Activated CD4-positive, alpha-beta T cell treated with anti-CD3 and anti-CD28 coated beads, Interleukin-2, amount 10 ng/mL, durations not matched to agents 24 days and 14 days (primary cell): ENCODE measurements at regions not wholly inside any gene's neighbourhood (a gene's known extent, or its start where the extent isn't known, plus 50 kb on each side); places are given as distances from the start of the nearest gene placed in this dataset.
"Not testable (repeated sequence)": the region's sequence is repeated elsewhere in the genome, so short reads cannot be mapped to it uniquely, and the experiment has no call there.

ENCODE experiments used
- DNase-seq: peaks from one replicate; pipeline ENCODE4 v3.0.0; 2022
- H3K27ac Mint-ChIP-seq: one replicate; pipeline ENCODE4 v1.8.0; 2022; ENCODE audit warnings: mild to moderate bottlenecking, mixed read lengths
- H3K27me3 Mint-ChIP-seq: one replicate; pipeline ENCODE4 v1.8.0; 2022; ENCODE audit warnings: mixed read lengths
- H3K36me3 Mint-ChIP-seq: one replicate; pipeline ENCODE4 v1.8.0; 2022; ENCODE audit warnings: low read depth, mild to moderate bottlenecking, mixed read lengths
- H3K4me1 Mint-ChIP-seq: one replicate; pipeline ENCODE4 v1.8.0; 2021; ENCODE audit warnings: mixed read lengths
- H3K4me3 Mint-ChIP-seq: one replicate; pipeline ENCODE4 v1.8.0; 2022; ENCODE audit warnings: mild to moderate bottlenecking, moderate library complexity, mixed read lengths
- H3K9me3 Mint-ChIP-seq: one replicate; pipeline ENCODE4 v1.8.0; 2021; ENCODE audit warnings: mixed read lengths
- intact Hi-C: fragments of 100-400 bp; cut with micrococcal nuclease; formaldehyde crosslinking; loops from one replicate; pipeline ENCODE4 v1.15.1; 2023

GRCh38 chrX:77123917-77124316 is 323.3 kb upstream of the FGF16 start:
- intact Hi-C loops, DNase-seq, H3K27me3 Mint-ChIP-seq, H3K4me3 Mint-ChIP-seq, H3K4me1 Mint-ChIP-seq, H3K36me3 Mint-ChIP-seq, H3K27ac Mint-ChIP-seq, H3K9me3 Mint-ChIP-seq: not testable (repeated sequence)

GRCh38 chrX:77127571-77127970 is 319.6 kb upstream of the FGF16 start:
- DNase-seq, H3K4me3 Mint-ChIP-seq, H3K4me1 Mint-ChIP-seq, H3K9me3 Mint-ChIP-seq, intact Hi-C loops, H3K27me3 Mint-ChIP-seq, H3K36me3 Mint-ChIP-seq, H3K27ac Mint-ChIP-seq: not testable (repeated sequence)

- H3K4me3 Mint-ChIP-seq, result no peak overlapping the region
- no peaks in the 10 kb centered on the region for H3K4me1 Mint-ChIP-seq
- no peak overlapping the region for H3K27ac Mint-ChIP-seq
Observed at GRCh38 chrX:77143907-77144306, 303.3 kb upstream of the FGF16 start.

GRCh38 chrX:77160301-77160700 is 286.9 kb upstream of the FGF16 start:
- Mint-ChIP-seq H3K4me1 (no peaks in the 10 kb centered on the region), H3K4me3 (no peak overlapping the region), H3K9me3 (peaks cover 3% of the 10 kb centered on the region), H3K36me3 (no peaks in the 10 kb centered on the region), H3K27ac (no peak overlapping the region), H3K27me3 (no peaks in the 10 kb centered on the region)
- intact Hi-C loops, result loop anchor here (5.0 kb wide), 1 partner anchor 732 kb away; no protein-coding TSS in a partner anchor
- DNase-seq, result peak; percentile 62

More at GRCh38 chrX:77143907-77144306, 303.3 kb upstream of the FGF16 start:
- no peaks in the 10 kb centered on the region for H3K36me3 Mint-ChIP-seq
- no peaks in the 10 kb centered on the region for H3K27me3 Mint-ChIP-seq
- DNase-seq, result no peak
- no peaks in the 10 kb centered on the region for H3K9me3 Mint-ChIP-seq
- intact Hi-C loops, result no loop called here

- H3K27ac Mint-ChIP-seq, result no peak overlapping the region
- no peaks in the 10 kb centered on the region for H3K4me1 Mint-ChIP-seq
- H3K27me3 Mint-ChIP-seq, result no peaks in the 10 kb centered on the region
- no peak overlapping the region for H3K4me3 Mint-ChIP-seq
- H3K9me3 Mint-ChIP-seq, result no peaks in the 10 kb centered on the region
- intact Hi-C loops, result loop anchor here (5.0 kb wide), 1 partner anchor 730 kb away; no protein-coding TSS in a partner anchor
- H3K36me3 Mint-ChIP-seq, result no peaks in the 10 kb centered on the region
- no peak for DNase-seq
Observed at GRCh38 chrX:77162777-77163176, 284.4 kb upstream of the FGF16 start.

GRCh38 chrX:77167993-77168392 is 279.2 kb upstream of the FGF16 start:
- Mint-ChIP-seq H3K36me3 (no peaks in the 10 kb centered on the region), H3K27me3 (no peaks in the 10 kb centered on the region), H3K9me3 (no peaks in the 10 kb centered on the region), H3K4me3 (no peak overlapping the region), H3K27ac (no peak overlapping the region), H3K4me1 (no peaks in the 10 kb centered on the region)
- no peak for DNase-seq
- intact Hi-C loops, result no loop called here

GRCh38 chrX:77174680-77175519 is 272.3 kb upstream of the FGF16 start:
- H3K4me1 Mint-ChIP-seq, result no peaks in the 10 kb centered on the region
- H3K36me3 Mint-ChIP-seq, result no peaks in the 10 kb centered on the region
- H3K27ac Mint-ChIP-seq, result no peak overlapping the region
- H3K27me3 Mint-ChIP-seq, result no peaks in the 10 kb centered on the region
- DNase-seq, result no peak
- H3K4me3 Mint-ChIP-seq, result no peak overlapping the region
- H3K9me3 Mint-ChIP-seq, result peaks cover 3% of the 10 kb centered on the region
- intact Hi-C loops, result no loop called here

- no peak for DNase-seq
- Mint-ChIP-seq H3K4me1 (no peaks in the 10 kb centered on the region), H3K36me3 (no peaks in the 10 kb centered on the region), H3K27ac (no peak overlapping the region), H3K27me3 (no peaks in the 10 kb centered on the region), H3K4me3 (no peak overlapping the region), H3K9me3 (peaks cover 6% of the 10 kb centered on the region)
- intact Hi-C loops, result no loop called here
Observed at GRCh38 chrX:77200663-77201062, 246.5 kb upstream of the FGF16 start.

- intact Hi-C loops, result no loop called here
- Mint-ChIP-seq H3K27ac (no peak overlapping the region), H3K4me3 (no peak overlapping the region), H3K36me3 (no peaks in the 10 kb centered on the region), H3K4me1 (no peaks in the 10 kb centered on the region), H3K27me3 (no peaks in the 10 kb centered on the region), H3K9me3 (no peaks in the 10 kb centered on the region)
- DNase-seq, result no peak
Observed at GRCh38 chrX:77223046-77223445, 224.1 kb upstream of the FGF16 start.

- intact Hi-C loops, result no loop called here
- DNase-seq, result no peak
- Mint-ChIP-seq H3K27me3 (no peaks in the 10 kb centered on the region), H3K27ac (no peak overlapping the region), H3K4me1 (no peaks in the 10 kb centered on the region), H3K9me3 (peaks cover 3% of the 10 kb centered on the region), H3K4me3 (no peak overlapping the region), H3K36me3 (no peaks in the 10 kb centered on the region)
Observed at GRCh38 chrX:77264490-77264889, 182.7 kb upstream of the FGF16 start.

- H3K9me3 Mint-ChIP-seq, result no peaks in the 10 kb centered on the region
- no peaks in the 10 kb centered on the region for H3K4me1 Mint-ChIP-seq
- intact Hi-C loops, result no loop called here
- H3K27ac Mint-ChIP-seq, result no peak overlapping the region
- no peaks in the 10 kb centered on the region for H3K36me3 Mint-ChIP-seq
- no peak overlapping the region for H3K4me3 Mint-ChIP-seq
- no peak for DNase-seq
- H3K27me3 Mint-ChIP-seq, result no peaks in the 10 kb centered on the region
Observed at GRCh38 chrX:77275392-77275791, 171.8 kb upstream of the FGF16 start.

- intact Hi-C loops, result no loop called here
- Mint-ChIP-seq H3K4me3 (no peak overlapping the region), H3K27me3 (no peaks in the 10 kb centered on the region), H3K36me3 (no peaks in the 10 kb centered on the region), H3K9me3 (no peaks in the 10 kb centered on the region), H3K27ac (no peak overlapping the region), H3K4me1 (no peaks in the 10 kb centered on the region)
- no peak for DNase-seq
Observed at GRCh38 chrX:77276742-77277141, 170.4 kb upstream of the FGF16 start.

GRCh38 chrX:77277911-77278310 is 169.3 kb upstream of the FGF16 start:
- H3K27ac Mint-ChIP-seq, result no peak overlapping the region
- H3K27me3 Mint-ChIP-seq, result no peaks in the 10 kb centered on the region
- intact Hi-C loops, result no loop called here
- no peak overlapping the region for H3K4me3 Mint-ChIP-seq
- DNase-seq, result no peak
- H3K4me1 Mint-ChIP-seq, result no peaks in the 10 kb centered on the region
- H3K9me3 Mint-ChIP-seq, result no peaks in the 10 kb centered on the region
- no peaks in the 10 kb centered on the region for H3K36me3 Mint-ChIP-seq

- H3K4me3 Mint-ChIP-seq, H3K9me3 Mint-ChIP-seq, H3K36me3 Mint-ChIP-seq, H3K27ac Mint-ChIP-seq, H3K4me1 Mint-ChIP-seq, DNase-seq, H3K27me3 Mint-ChIP-seq, intact Hi-C loops: not testable (repeated sequence)
Observed at GRCh38 chrX:77279373-77279772, 167.8 kb upstream of the FGF16 start.
